ENCODE measurements at regions not wholly inside any gene's neighbourhood (a gene's known extent, or its start where the extent isn't known, plus 50 kb on each side); places are given as distances from the start of the nearest gene placed in this dataset.
A peak's percentile ranks its signal among the peaks of the same experiment; 100 is the strongest.

GRCh38 chr12:107308310-107308709 lies 215.0 kb upstream of the CRY1 start:
- Histone ChIP-seq H3K27ac (ENCODE audit: insufficient read depth, low read length) (no peak overlapping the region), H3K9ac (ENCODE audit: insufficient read depth, low read length) (no peak overlapping the region), H3K9me3 (ENCODE audit: control insufficient read depth, insufficient read depth, low read depth, low read length) (no peaks in the 10 kb centered on the region), H3K4me3 (replicated peaks in 1 of 4; ENCODE audit: control extremely low read depth in 1 of 4, insufficient read depth in 1 of 4, low read depth in 3 of 4, low read length in 4 of 4) (no peak overlapping the region), H3K36me3 (ENCODE audit: control insufficient read depth, insufficient read depth, low read length) (no peaks in the 10 kb centered on the region), H3K27me3 (ENCODE audit: control insufficient read depth, insufficient read depth, low read length) (no peaks in the 10 kb centered on the region), H2AFZ (ENCODE audit: low read length) (no peak overlapping the region), H3K4me1 (ENCODE audit: control insufficient read depth, extremely low read depth, insufficient read depth, low read length) (no peaks in the 10 kb centered on the region), H4K20me1 (ENCODE audit: control insufficient read depth, extremely low read depth, insufficient read depth, low read length) (no peaks in the 10 kb centered on the region), H3K4me2 (ENCODE audit: extremely low read depth, insufficient read depth, low read length) (no peak overlapping the region), H3K79me2 (ENCODE audit: control insufficient read depth, insufficient read depth, low read length) (no peaks in the 10 kb centered on the region)
- TF ChIP-seq CTCF (conservative IDR thresholded peaks at IDR 0.05 in 1 of 2, IDR thresholded peaks at IDR 0.05 in 1 of 2; ENCODE audit: low read depth in 1 of 2, low read length in 2 of 2) (no peak), EZH2 (IDR thresholded peaks at IDR 0.05; ENCODE audit: low read length, missing control alignments) (no peak)
- no peak for DNase-seq (ENCODE audit: low read depth in 2 of 2)

- no peak overlapping the region for H3K9ac ChIP-seq (ENCODE audit: insufficient read depth, low read length)
- H3K27ac ChIP-seq (ENCODE audit: insufficient read depth, low read length): no peak overlapping the region
- H3K9me3 ChIP-seq (ENCODE audit: control insufficient read depth, insufficient read depth, low read depth, low read length): no peaks in the 10 kb centered on the region
These were observed 215.7 kb upstream of the CRY1 start for GRCh38 chr12:107309020-107309419.

GRCh38 chr12:107310621-107311020 lies 217.3 kb upstream of the CRY1 start:
- H3K4me3 ChIP-seq (replicated peaks in 1 of 4; ENCODE audit: control extremely low read depth in 1 of 4, insufficient read depth in 1 of 4, low read depth in 3 of 4, low read length in 4 of 4): no peak overlapping the region
- no peak overlapping the region for H3K9ac ChIP-seq (ENCODE audit: insufficient read depth, low read length)
- H4K20me1 ChIP-seq (ENCODE audit: control insufficient read depth, extremely low read depth, insufficient read depth, low read length): no peaks in the 10 kb centered on the region
- no peak overlapping the region for H3K4me2 ChIP-seq (ENCODE audit: extremely low read depth, insufficient read depth, low read length)
- H3K4me1 ChIP-seq (ENCODE audit: control insufficient read depth, extremely low read depth, insufficient read depth, low read length): no peaks in the 10 kb centered on the region
- H3K27ac ChIP-seq (ENCODE audit: insufficient read depth, low read length): no peak overlapping the region
- TF ChIP-seq EZH2 (IDR thresholded peaks at IDR 0.05; ENCODE audit: low read length, missing control alignments): no peak
- H3K27me3 ChIP-seq (ENCODE audit: control insufficient read depth, insufficient read depth, low read length): peaks cover 10% of the 10 kb centered on the region
- H3K79me2 ChIP-seq (ENCODE audit: control insufficient read depth, insufficient read depth, low read length): no peaks in the 10 kb centered on the region
- peak in 1 of 2 donors; percentile 23 for DNase-seq (ENCODE audit: low read depth in 2 of 2)
- no peaks in the 10 kb centered on the region for H3K36me3 ChIP-seq (ENCODE audit: control insufficient read depth, insufficient read depth, low read length)
- H2AFZ ChIP-seq (ENCODE audit: low read length): no peak overlapping the region
- H3K9me3 ChIP-seq (ENCODE audit: control insufficient read depth, insufficient read depth, low read depth, low read length): no peaks in the 10 kb centered on the region

More at GRCh38 chr12:107309020-107309419, 215.7 kb upstream of the CRY1 start:
- Histone ChIP-seq H3K4me1 (ENCODE audit: control insufficient read depth, extremely low read depth, insufficient read depth, low read length) (no peaks in the 10 kb centered on the region), H3K79me2 (ENCODE audit: control insufficient read depth, insufficient read depth, low read length) (no peaks in the 10 kb centered on the region), H3K27me3 (ENCODE audit: control insufficient read depth, insufficient read depth, low read length) (no peaks in the 10 kb centered on the region), H3K4me3 (replicated peaks in 1 of 4; ENCODE audit: control extremely low read depth in 1 of 4, insufficient read depth in 1 of 4, low read depth in 3 of 4, low read length in 4 of 4) (no peak overlapping the region), H3K4me2 (ENCODE audit: extremely low read depth, insufficient read depth, low read length) (no peak overlapping the region), H4K20me1 (ENCODE audit: control insufficient read depth, extremely low read depth, insufficient read depth, low read length) (no peaks in the 10 kb centered on the region), H3K36me3 (ENCODE audit: control insufficient read depth, insufficient read depth, low read length) (no peaks in the 10 kb centered on the region), H2AFZ (ENCODE audit: low read length) (no peak overlapping the region)
- TF ChIP-seq EZH2 (IDR thresholded peaks at IDR 0.05; ENCODE audit: low read length, missing control alignments) (no peak), CTCF (conservative IDR thresholded peaks at IDR 0.05 in 1 of 2, IDR thresholded peaks at IDR 0.05 in 1 of 2; ENCODE audit: low read depth in 1 of 2, low read length in 2 of 2) (no peak)
- DNase-seq (ENCODE audit: low read depth in 2 of 2): no peak

Measured in fibroblast of lung (primary cell).